HL-60 (cell line): ENCODE measurements at regions not wholly inside any gene's neighbourhood (a gene's known extent, or its start where the extent isn't known, plus 50 kb on each side); places are given as distances from the start of the nearest gene placed in this dataset.

Experiments
- POLR2AphosphoS5 ChIP-seq: IDR thresholded peaks from 2 replicates; pipeline ENCODE4 v1.6.1; 2012; ENCODE audit warnings: low read depth
- TF ChIP-seq, protein P1 (sequence below): IDR thresholded peaks from one replicate; pipeline ENCODE4 v1.5.1; 2011; ENCODE audit warnings: low read length, control low read depth, inconsistent platforms; ENCODE audit not compliant: insufficient read depth

- no peak for TF ChIP-seq POLR2AphosphoS5
- TF ChIP-seq, protein P1, sequence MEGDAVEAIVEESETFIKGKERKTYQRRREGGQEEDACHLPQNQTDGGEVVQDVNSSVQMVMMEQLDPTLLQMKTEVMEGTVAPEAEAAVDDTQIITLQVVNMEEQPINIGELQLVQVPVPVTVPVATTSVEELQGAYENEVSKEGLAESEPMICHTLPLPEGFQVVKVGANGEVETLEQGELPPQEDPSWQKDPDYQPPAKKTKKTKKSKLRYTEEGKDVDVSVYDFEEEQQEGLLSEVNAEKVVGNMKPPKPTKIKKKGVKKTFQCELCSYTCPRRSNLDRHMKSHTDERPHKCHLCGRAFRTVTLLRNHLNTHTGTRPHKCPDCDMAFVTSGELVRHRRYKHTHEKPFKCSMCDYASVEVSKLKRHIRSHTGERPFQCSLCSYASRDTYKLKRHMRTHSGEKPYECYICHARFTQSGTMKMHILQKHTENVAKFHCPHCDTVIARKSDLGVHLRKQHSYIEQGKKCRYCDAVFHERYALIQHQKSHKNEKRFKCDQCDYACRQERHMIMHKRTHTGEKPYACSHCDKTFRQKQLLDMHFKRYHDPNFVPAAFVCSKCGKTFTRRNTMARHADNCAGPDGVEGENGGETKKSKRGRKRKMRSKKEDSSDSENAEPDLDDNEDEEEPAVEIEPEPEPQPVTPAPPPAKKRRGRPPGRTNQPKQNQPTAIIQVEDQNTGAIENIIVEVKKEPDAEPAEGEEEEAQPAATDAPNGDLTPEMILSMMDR = no peak
These were observed 293.9 kb upstream of the HTR2A start for GRCh38 chr13:47190696-47191305.
